ENCODE measurements at regions not wholly inside any gene's neighbourhood (a gene's known extent, or its start where the extent isn't known, plus 50 kb on each side); places are given as distances from the start of the nearest gene placed in this dataset.

GRCh38 chr9:80070071-80070742 lies 498.4 kb downstream of the TLE4 start:
- no peak for DNase-seq (ENCODE audit: unreplicated experiment)
- CTCF ChIA-PET = no interaction called here
- H3K4me1 Mint-ChIP-seq (ENCODE audit: insufficient read depth, unreplicated experiment) = no peaks in the 10 kb centered on the region
- no TSS peak for BruUV-seq (replicated peaks)
- TF ChIP-seq, protein P1, sequence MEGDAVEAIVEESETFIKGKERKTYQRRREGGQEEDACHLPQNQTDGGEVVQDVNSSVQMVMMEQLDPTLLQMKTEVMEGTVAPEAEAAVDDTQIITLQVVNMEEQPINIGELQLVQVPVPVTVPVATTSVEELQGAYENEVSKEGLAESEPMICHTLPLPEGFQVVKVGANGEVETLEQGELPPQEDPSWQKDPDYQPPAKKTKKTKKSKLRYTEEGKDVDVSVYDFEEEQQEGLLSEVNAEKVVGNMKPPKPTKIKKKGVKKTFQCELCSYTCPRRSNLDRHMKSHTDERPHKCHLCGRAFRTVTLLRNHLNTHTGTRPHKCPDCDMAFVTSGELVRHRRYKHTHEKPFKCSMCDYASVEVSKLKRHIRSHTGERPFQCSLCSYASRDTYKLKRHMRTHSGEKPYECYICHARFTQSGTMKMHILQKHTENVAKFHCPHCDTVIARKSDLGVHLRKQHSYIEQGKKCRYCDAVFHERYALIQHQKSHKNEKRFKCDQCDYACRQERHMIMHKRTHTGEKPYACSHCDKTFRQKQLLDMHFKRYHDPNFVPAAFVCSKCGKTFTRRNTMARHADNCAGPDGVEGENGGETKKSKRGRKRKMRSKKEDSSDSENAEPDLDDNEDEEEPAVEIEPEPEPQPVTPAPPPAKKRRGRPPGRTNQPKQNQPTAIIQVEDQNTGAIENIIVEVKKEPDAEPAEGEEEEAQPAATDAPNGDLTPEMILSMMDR (IDR thresholded peaks at IDR 0.05; ENCODE audit: unreplicated experiment) = no peak
- no peaks in the 10 kb centered on the region for H3K36me3 Mint-ChIP-seq (ENCODE audit: insufficient read depth, unreplicated experiment)
- intact Hi-C loops (cut with micrococcal nuclease) = no loop called here
- no peak overlapping the region for H3K4me3 Mint-ChIP-seq (ENCODE audit: unreplicated experiment)
- H3K27ac Mint-ChIP-seq (ENCODE audit: low read depth, unreplicated experiment) = no peak overlapping the region
- POLR2A ChIA-PET = no interaction called here
- H3K9me3 Mint-ChIP-seq (ENCODE audit: unreplicated experiment) = no peaks in the 10 kb centered on the region
- no peaks in the 10 kb centered on the region for H3K27me3 Mint-ChIP-seq (ENCODE audit: insufficient read depth, unreplicated experiment)

- intact Hi-C loops (cut with micrococcal nuclease) = no loop called here
- POLR2A ChIA-PET = interaction anchor here (0.5 kb wide), 1 partner anchor 153 kb away, joined by 3 read pairs; no protein-coding TSS in a partner anchor
Measured at GRCh38 chr9:80066931-80067330, 495.2 kb downstream of the TLE4 start.

GRCh38 chr9:80062567-80062966 lies 490.8 kb downstream of the TLE4 start:
- TF ChIP-seq, protein P1 (IDR thresholded peaks at IDR 0.05; ENCODE audit: unreplicated experiment) = no peak
- no peaks in the 10 kb centered on the region for H3K9me3 Mint-ChIP-seq (ENCODE audit: unreplicated experiment)
- H3K27ac Mint-ChIP-seq (ENCODE audit: low read depth, unreplicated experiment) = peak overlapping the region; percentile 84
- no peak overlapping the region for H3K4me3 Mint-ChIP-seq (ENCODE audit: unreplicated experiment)
- H3K36me3 Mint-ChIP-seq (ENCODE audit: insufficient read depth, unreplicated experiment) = no peaks in the 10 kb centered on the region
- ChIA-PET POLR2A (no interaction called here), CTCF (interaction anchor here (1.0 kb wide), 1 partner anchor 14 kb away, joined by 3 read pairs; no protein-coding TSS in a partner anchor)
- BruUV-seq (replicated peaks) = no TSS peak
- no peaks in the 10 kb centered on the region for H3K27me3 Mint-ChIP-seq (ENCODE audit: insufficient read depth, unreplicated experiment)
- no peak for DNase-seq (ENCODE audit: unreplicated experiment)
- intact Hi-C loops (cut with micrococcal nuclease) = no loop called here
- peaks cover 17% of the 10 kb centered on the region for H3K4me1 Mint-ChIP-seq (ENCODE audit: insufficient read depth, unreplicated experiment)

More at GRCh38 chr9:80066931-80067330, 495.2 kb downstream of the TLE4 start:
- H3K4me3 Mint-ChIP-seq (ENCODE audit: unreplicated experiment) = no peak overlapping the region
- CTCF ChIA-PET = interaction anchor here (0.5 kb wide), 1 partner anchor 1037 kb away, joined by 3 read pairs; no protein-coding TSS in a partner anchor
- BruUV-seq (replicated peaks) = no TSS peak
- DNase-seq (ENCODE audit: unreplicated experiment) = no peak
- peaks cover 9% of the 10 kb centered on the region for H3K4me1 Mint-ChIP-seq (ENCODE audit: insufficient read depth, unreplicated experiment)
- H3K9me3 Mint-ChIP-seq (ENCODE audit: unreplicated experiment) = no peaks in the 10 kb centered on the region
- no peaks in the 10 kb centered on the region for H3K36me3 Mint-ChIP-seq (ENCODE audit: insufficient read depth, unreplicated experiment)
- H3K27me3 Mint-ChIP-seq (ENCODE audit: insufficient read depth, unreplicated experiment) = no peaks in the 10 kb centered on the region
- TF ChIP-seq, protein P1 (IDR thresholded peaks at IDR 0.05; ENCODE audit: unreplicated experiment) = no peak
- no peak overlapping the region for H3K27ac Mint-ChIP-seq (ENCODE audit: low read depth, unreplicated experiment)

GRCh38 chr9:80061940-80062339 lies 490.2 kb downstream of the TLE4 start:
- peaks cover 17% of the 10 kb centered on the region for H3K4me1 Mint-ChIP-seq (ENCODE audit: insufficient read depth, unreplicated experiment)

More at GRCh38 chr9:80061940-80062339, 490.2 kb downstream of the TLE4 start:
- ChIA-PET CTCF (interaction anchor here (0.5 to 2.2 kb wide), 4 partner anchors 9 to 228 kb away, joined by 3 to 7 read pairs (median 3); no protein-coding TSS in a partner anchor), POLR2A (interaction anchor here (1.0 kb wide), 1 partner anchor 490 kb away, joined by 3 read pairs; the partner anchor contains the start of gene TLE4)
- DNase-seq (ENCODE audit: unreplicated experiment) = peak; percentile 56
- peak overlapping the region; percentile 84 for H3K27ac Mint-ChIP-seq (ENCODE audit: low read depth, unreplicated experiment)
- no peaks in the 10 kb centered on the region for H3K36me3 Mint-ChIP-seq (ENCODE audit: insufficient read depth, unreplicated experiment)
- H3K4me3 Mint-ChIP-seq (ENCODE audit: unreplicated experiment) = no peak overlapping the region
- no peaks in the 10 kb centered on the region for H3K9me3 Mint-ChIP-seq (ENCODE audit: unreplicated experiment)
- BruUV-seq (replicated peaks) = no TSS peak
- TF ChIP-seq, protein P1 (IDR thresholded peaks at IDR 0.05; ENCODE audit: unreplicated experiment) = no peak
- H3K27me3 Mint-ChIP-seq (ENCODE audit: insufficient read depth, unreplicated experiment) = no peaks in the 10 kb centered on the region
- intact Hi-C loops (cut with micrococcal nuclease) = no loop called here

Measured in MCF 10A (cell line).